HL-60 (cell line): ENCODE measurements at regions not wholly inside any gene's neighbourhood (a gene's known extent, or its start where the extent isn't known, plus 50 kb on each side); places are given as distances from the start of the nearest gene placed in this dataset.

ENCODE experiments used
- DNase-seq, 2 experiments: peaks; one replicate each; pipeline ENCODE4 v3.0.0-alpha.2; 2010 to 2020; ENCODE audit warnings: low read depth in 1 of 2, low spot score in 1 of 2
- H3K27ac ChIP-seq: fragments of 250-450 bp; sonication (Bioruptor Pico); replicated peaks from 2 replicates; pipeline ENCODE4 v1.5.1; 2020; ENCODE audit warnings: mild to moderate bottlenecking, moderate library complexity
- H3K27me3 ChIP-seq: fragments of 250-450 bp; sonication (Bioruptor Pico); 2 replicates; pipeline ENCODE4 v1.5.1; 2021; ENCODE audit warnings: mild to moderate bottlenecking, moderate library complexity; ENCODE audit not compliant: insufficient read depth, poor library complexity, severe bottlenecking
- H3K4me3 ChIP-seq: replicated peaks from 2 replicates; pipeline ENCODE4 v1.5.1; 2011; ENCODE audit warnings: mild to moderate bottlenecking, control low read depth, low read length; ENCODE audit not compliant: insufficient read depth
- CTCF ChIP-seq: IDR thresholded peaks from one replicate; pipeline ENCODE4 v1.5.1; 2011; ENCODE audit warnings: low read length, control low read depth, inconsistent platforms; ENCODE audit not compliant: insufficient read depth
- GABPA ChIP-seq: IDR thresholded peaks from 2 replicates; pipeline ENCODE4 v1.6.1; 2012; ENCODE audit warnings: low read depth
- POLR2AphosphoS5 ChIP-seq: IDR thresholded peaks from 2 replicates; pipeline ENCODE4 v1.6.1; 2012; ENCODE audit warnings: low read depth
- REST ChIP-seq: IDR thresholded peaks from 2 replicates; pipeline ENCODE4 v1.6.1; 2012; ENCODE audit warnings: low read depth; ENCODE audit not compliant: insufficient replicate concordance
- SPI1 ChIP-seq: IDR thresholded peaks from 2 replicates; pipeline ENCODE4 v1.6.1; 2012; ENCODE audit warnings: low read depth, mild to moderate bottlenecking, borderline replicate concordance

- H3K27ac ChIP-seq: peak overlapping the region; percentile 71
- no peaks in the 10 kb centered on the region for H3K27me3 ChIP-seq
- TF ChIP-seq GABPA (no peak), SPI1 (no peak), REST (no peak), POLR2AphosphoS5 (no peak), CTCF (no peak)
- no peak overlapping the region for H3K4me3 ChIP-seq
- peak in 1 of 2 experiments; percentile 84 for DNase-seq
These were observed 279.2 kb downstream of the GALR1 start for GRCh38 chr18:77528872-77529271.

- TF ChIP-seq REST: no peak
- TF ChIP-seq CTCF: no peak
- TF ChIP-seq SPI1: no peak
- TF ChIP-seq GABPA: no peak
- no peak for TF ChIP-seq POLR2AphosphoS5
- H3K4me3 ChIP-seq: no peak overlapping the region
- peak overlapping the region; percentile 71 for H3K27ac ChIP-seq
- peak; percentile 21 to 63 for DNase-seq
- H3K27me3 ChIP-seq: no peaks in the 10 kb centered on the region
These were observed 280.0 kb downstream of the GALR1 start for GRCh38 chr18:77529492-77530176.

- DNase-seq: no peak
- Histone ChIP-seq H3K27me3 (no peaks in the 10 kb centered on the region), H3K27ac (no peak overlapping the region), H3K4me3 (no peak overlapping the region)
- no peak for TF ChIP-seq GABPA
- no peak for TF ChIP-seq REST
- no peak for TF ChIP-seq POLR2AphosphoS5
- TF ChIP-seq SPI1: no peak
- TF ChIP-seq CTCF: no peak
These were observed 281.1 kb downstream of the GALR1 start for GRCh38 chr18:77530732-77531131.
